ENCODE measurements at regions not wholly inside any gene's neighbourhood (a gene's known extent, or its start where the extent isn't known, plus 50 kb on each side); places are given as distances from the start of the nearest gene placed in this dataset.

DNA sequence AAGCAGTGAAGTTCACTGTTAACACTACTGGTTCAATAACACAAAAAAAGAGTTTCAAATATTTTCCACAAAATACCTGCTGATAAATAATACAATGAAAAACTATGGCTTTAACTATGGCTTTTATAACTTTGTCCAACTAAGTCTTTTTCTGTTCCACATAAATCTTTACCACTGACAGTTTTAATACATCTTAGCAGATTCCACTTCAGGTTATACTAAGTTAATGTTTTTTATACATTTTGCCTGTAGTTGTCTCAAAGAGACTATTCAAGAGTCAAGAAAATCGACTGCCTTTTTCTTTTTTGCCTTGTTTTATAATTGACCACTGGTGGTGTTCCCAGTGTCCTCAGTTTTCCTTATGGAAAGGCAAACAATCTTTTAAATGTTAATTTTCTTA is 379.7 kb upstream of the PMFBP1 start:
- Mint-ChIP-seq H3K4me3 (no peak overlapping the region), H3K27ac (no peak overlapping the region), H3K36me3 (peaks cover 9% of the 10 kb centered on the region), H3K27me3 (no peaks in the 10 kb centered on the region), H3K4me1 (no peaks in the 10 kb centered on the region), H3K9me3 (peaks cover 3% of the 10 kb centered on the region)
- no peak for ATAC-seq (ENCODE audit: low read depth)
- no peak for DNase-seq (ENCODE audit: low spot score in 2 of 2)

DNA sequence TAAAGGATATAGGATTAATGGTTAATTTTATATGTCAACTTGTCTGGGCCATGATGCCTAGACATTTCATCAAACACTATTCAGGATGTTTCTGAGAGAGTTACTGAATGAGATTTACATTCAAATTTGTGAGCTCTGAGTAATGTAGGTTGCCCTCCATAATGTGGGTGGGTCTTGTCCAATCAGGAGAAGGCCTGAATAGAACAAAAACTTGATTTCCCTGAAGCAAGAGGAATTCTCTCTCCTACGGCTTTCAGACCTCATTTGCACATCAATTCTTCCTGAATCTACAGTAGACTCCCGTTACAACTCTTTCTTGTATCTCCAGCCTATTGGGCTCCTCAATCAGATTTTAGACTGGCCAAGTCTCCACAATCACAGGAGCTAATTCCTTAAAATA is 377.9 kb upstream of the PMFBP1 start:
- no peak for ATAC-seq (ENCODE audit: low read depth)
- Mint-ChIP-seq H3K36me3 (peaks cover 11% of the 10 kb centered on the region), H3K4me1 (no peaks in the 10 kb centered on the region), H3K4me3 (no peak overlapping the region), H3K27me3 (no peaks in the 10 kb centered on the region), H3K9me3 (peaks cover 3% of the 10 kb centered on the region), H3K27ac (no peak overlapping the region)
- no peak for DNase-seq (ENCODE audit: low spot score in 2 of 2)

DNA sequence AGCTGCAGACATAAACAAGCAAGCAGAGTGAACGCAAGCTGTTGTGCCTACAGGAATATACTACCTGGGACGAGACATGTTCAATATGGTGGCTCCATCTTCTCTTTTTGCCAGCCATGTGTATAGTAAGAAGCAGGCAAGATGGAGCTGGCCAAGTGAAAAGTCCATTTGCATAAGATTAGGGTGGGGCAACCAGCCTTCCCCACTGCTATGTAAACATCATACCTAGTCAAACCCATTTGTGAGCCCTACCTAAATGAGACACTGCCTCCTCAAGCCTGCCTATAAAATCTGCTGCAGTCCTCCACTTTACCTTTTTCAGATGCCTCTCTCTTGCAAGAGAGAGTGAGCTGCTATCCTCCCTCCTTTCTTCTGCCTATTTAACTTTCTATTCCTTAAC is 370.1 kb upstream of the PMFBP1 start:
- no peak for DNase-seq (ENCODE audit: low spot score in 2 of 2)
- H3K27ac Mint-ChIP-seq: no peak overlapping the region
- no peaks in the 10 kb centered on the region for H3K27me3 Mint-ChIP-seq
- H3K4me3 Mint-ChIP-seq: no peak overlapping the region
- H3K36me3 Mint-ChIP-seq: peaks cover 5% of the 10 kb centered on the region
- no peaks in the 10 kb centered on the region for H3K9me3 Mint-ChIP-seq
- peaks cover 6% of the 10 kb centered on the region for H3K4me1 Mint-ChIP-seq
- no peak for ATAC-seq (ENCODE audit: low read depth)

DNA sequence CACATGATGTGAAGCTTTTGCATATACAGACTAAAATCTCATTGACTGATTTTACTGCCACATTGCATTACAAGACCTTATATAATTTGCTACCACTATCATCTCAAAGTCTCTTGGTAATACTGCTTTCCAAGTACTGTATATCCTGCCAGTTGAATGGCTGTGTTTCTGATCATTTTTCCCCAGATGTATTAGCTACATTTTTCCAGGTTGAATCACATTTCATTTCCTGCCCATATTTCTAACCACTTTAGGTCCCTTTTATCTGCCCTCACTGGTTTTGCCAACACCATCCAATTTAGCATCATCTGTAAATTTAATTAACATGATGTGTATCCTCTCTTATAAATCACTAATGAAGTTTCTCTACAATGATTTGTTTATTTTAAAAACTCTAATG is 365.7 kb upstream of the PMFBP1 start:
- no peaks in the 10 kb centered on the region for H3K27me3 Mint-ChIP-seq
- no peak for DNase-seq (ENCODE audit: low spot score in 2 of 2)
- no peak overlapping the region for H3K27ac Mint-ChIP-seq
- H3K4me1 Mint-ChIP-seq: peaks cover 6% of the 10 kb centered on the region
- no peak overlapping the region for H3K4me3 Mint-ChIP-seq
- ATAC-seq (ENCODE audit: low read depth): no peak
- peaks cover 2% of the 10 kb centered on the region for H3K36me3 Mint-ChIP-seq
- H3K9me3 Mint-ChIP-seq: no peaks in the 10 kb centered on the region

DNA sequence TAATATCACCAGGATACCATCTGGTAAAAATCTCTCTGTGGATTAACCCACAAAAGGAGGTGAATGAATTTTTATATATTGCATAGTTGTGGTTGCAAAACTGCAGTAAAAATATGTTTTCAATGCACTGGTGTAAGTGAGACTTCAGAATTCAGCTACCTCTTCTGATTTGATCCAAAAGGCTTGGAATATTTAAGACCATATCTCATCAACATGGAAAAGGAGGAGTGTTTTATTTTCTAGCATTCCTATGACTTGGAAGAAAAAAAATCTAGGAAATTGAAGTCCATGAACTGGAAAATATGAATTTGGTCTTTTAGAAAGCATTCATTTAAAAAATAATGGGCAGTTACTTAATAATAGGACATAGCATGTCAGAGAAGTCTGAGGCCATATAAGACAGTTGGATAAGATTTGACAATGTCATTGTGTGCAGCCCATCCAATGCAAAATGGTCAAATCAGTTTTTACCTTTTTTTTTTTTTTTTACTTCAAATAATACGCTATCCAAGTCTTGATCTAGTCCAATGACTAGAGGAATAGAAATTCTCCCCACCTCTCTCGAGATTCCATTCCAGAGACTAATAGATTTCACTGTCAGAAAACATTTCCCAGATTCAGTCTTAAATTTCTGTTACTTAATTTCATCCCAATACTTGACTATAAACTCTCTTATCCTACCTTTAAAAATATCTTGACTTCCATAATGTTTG is 364.9 kb upstream of the PMFBP1 start:
- H3K27ac Mint-ChIP-seq: no peak overlapping the region
- peaks cover 3% of the 10 kb centered on the region for H3K4me1 Mint-ChIP-seq
- no peaks in the 10 kb centered on the region for H3K27me3 Mint-ChIP-seq
- DNase-seq (ENCODE audit: low spot score in 2 of 2) (no peak), ATAC-seq (ENCODE audit: low read depth) (no peak)
- peaks cover 4% of the 10 kb centered on the region for H3K36me3 Mint-ChIP-seq
- H3K9me3 Mint-ChIP-seq: no peaks in the 10 kb centered on the region
- H3K4me3 Mint-ChIP-seq: no peak overlapping the region

DNA sequence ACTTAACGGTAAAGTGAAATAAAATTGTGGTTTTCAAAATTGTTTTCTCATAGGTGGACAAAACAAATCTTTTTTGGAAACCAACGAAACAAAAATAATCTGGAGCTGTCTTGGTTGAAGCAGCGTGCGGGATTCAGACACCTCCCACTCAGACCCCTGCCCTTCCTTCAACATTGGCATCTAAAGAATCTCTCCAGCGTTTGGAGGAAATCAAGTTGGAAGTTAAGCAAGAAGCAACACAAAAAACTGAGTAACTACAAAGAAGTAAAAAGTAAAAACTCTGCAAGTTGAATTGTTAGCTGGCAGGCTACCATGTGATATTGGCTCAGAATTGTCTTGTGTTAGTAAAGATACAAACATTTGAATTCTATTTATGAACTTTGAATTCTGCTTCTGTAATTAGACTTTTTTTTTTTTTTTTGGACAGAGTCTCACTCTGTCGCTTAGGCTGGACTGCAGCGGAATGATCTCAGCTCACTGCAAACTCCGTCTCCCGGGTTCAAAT is 361.0 kb upstream of the PMFBP1 start:
- Mint-ChIP-seq H3K36me3 (peaks cover 11% of the 10 kb centered on the region), H3K27ac (no peak overlapping the region), H3K27me3 (no peaks in the 10 kb centered on the region), H3K4me1 (no peaks in the 10 kb centered on the region), H3K9me3 (peaks cover 2% of the 10 kb centered on the region), H3K4me3 (no peak overlapping the region)
- DNase-seq (ENCODE audit: low spot score in 2 of 2): no peak
- no peak for ATAC-seq (ENCODE audit: low read depth)

DNA sequence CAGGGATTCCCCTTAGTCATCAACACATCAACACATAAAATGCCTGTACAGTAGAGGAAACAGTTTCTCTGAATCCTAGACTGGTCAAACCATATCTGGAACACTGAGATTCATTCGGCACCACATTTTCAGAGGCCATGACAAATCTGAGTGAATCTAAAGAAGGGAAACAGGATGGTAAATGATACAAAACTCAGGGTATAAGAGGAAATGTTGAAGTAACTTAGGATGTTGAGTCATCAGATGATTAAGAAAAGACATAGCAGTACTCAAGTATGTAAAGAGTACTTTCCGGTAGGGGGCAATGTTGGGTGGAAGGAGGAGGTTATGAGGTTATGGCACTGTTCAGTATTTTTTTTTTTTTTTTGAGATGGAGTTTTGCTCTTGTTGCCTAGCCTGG is 358.5 kb upstream of the PMFBP1 start:
- Mint-ChIP-seq H3K9me3 (peaks cover 2% of the 10 kb centered on the region), H3K27ac (no peak overlapping the region), H3K27me3 (no peaks in the 10 kb centered on the region), H3K36me3 (peaks cover 11% of the 10 kb centered on the region), H3K4me3 (no peak overlapping the region), H3K4me1 (no peaks in the 10 kb centered on the region)
- ATAC-seq (ENCODE audit: low read depth) (no peak), DNase-seq (ENCODE audit: low spot score in 2 of 2) (no peak)

DNA sequence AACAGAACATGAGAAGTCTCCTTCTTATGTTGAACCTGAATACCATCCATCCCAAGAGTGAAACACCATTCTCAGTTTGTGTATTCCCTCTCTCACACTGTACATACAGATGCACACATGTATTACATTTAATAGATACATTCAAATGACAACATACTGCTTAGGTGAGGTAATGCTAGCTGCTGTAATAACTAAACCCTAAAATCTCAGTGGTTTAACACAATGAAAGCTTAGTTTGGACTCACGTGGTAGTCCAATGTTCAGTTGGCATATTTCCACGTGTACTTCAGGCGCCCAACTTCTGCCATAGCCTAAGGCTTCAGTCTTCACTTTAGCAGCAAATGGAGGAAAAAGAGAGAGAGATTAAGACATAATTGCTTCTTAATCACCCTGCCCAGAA is 351.1 kb upstream of the PMFBP1 start:
- ATAC-seq (ENCODE audit: low read depth): no peak
- peaks cover 12% of the 10 kb centered on the region for H3K9me3 Mint-ChIP-seq
- H3K27me3 Mint-ChIP-seq: no peaks in the 10 kb centered on the region
- H3K27ac Mint-ChIP-seq: no peak overlapping the region
- no peaks in the 10 kb centered on the region for H3K4me1 Mint-ChIP-seq
- H3K4me3 Mint-ChIP-seq: no peak overlapping the region
- no peak for DNase-seq (ENCODE audit: low spot score in 2 of 2)
- peaks cover 10% of the 10 kb centered on the region for H3K36me3 Mint-ChIP-seq

DNA sequence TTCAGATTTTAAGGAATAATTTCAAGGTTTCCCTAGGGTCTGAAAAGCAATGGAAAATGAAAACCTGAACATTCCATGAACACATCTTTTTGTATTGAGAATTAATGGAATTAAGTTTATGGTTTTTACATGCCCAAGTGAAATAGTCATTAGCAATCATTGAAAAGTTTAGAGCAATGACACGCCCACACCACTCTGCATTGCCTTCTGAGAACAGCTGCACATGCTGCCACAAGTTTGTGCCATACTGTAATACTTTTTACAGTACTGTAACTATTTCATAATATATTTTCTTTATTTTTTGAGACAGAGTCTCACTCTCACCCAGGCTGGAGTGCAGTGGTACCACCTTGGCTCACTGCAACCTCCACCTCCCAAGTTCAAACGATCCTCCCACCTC is 345.2 kb upstream of the PMFBP1 start:
- no peaks in the 10 kb centered on the region for H3K4me1 Mint-ChIP-seq
- no peak overlapping the region for H3K4me3 Mint-ChIP-seq
- H3K27ac Mint-ChIP-seq: no peak overlapping the region
- peaks cover 6% of the 10 kb centered on the region for H3K36me3 Mint-ChIP-seq
- no peak for ATAC-seq (ENCODE audit: low read depth)
- peaks cover 5% of the 10 kb centered on the region for H3K9me3 Mint-ChIP-seq
- no peaks in the 10 kb centered on the region for H3K27me3 Mint-ChIP-seq
- no peak for DNase-seq (ENCODE audit: low spot score in 2 of 2)

DNA sequence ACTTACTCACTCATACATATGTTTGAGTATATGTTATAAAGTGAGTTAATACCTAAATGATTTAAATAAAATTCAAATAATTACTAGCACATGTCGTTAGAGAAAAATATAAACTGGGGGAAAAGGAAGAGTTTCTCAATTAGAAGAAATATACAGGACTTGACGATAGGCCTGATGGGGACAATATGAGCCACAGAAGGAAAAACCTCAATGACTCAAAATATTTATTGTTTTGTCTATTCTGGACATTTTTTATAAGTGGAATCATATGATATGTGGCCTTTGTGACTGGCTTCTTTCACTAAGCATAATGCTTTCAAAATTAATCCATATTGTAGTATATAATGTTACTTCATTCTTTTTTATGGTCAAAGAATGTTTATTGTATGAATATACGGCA is 339.2 kb upstream of the PMFBP1 start:
- no peaks in the 10 kb centered on the region for H3K9me3 Mint-ChIP-seq
- H3K4me3 Mint-ChIP-seq: no peak overlapping the region
- H3K27ac Mint-ChIP-seq: no peak overlapping the region
- no peaks in the 10 kb centered on the region for H3K36me3 Mint-ChIP-seq
- ATAC-seq (ENCODE audit: low read depth): no peak
- H3K27me3 Mint-ChIP-seq: no peaks in the 10 kb centered on the region
- no peak for DNase-seq (ENCODE audit: low spot score in 2 of 2)
- no peaks in the 10 kb centered on the region for H3K4me1 Mint-ChIP-seq

DNA sequence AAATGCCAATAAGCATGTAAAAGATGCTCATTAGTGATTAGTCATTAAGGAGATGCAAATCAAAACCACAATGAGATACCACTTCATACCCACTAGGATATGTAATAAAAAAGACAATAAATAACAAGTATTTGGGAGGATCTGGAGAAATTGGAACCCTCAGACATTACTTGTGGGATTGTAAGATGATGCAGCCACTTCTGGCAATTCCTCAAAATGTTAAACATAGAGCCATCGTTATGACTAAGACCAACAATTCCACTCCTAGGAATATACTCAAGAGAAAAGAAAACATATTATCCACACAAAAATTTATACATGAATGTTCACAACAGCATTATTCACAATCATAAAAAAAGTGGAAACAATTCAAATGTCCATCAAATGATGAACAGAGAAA is 336.2 kb upstream of the PMFBP1 start:
- Mint-ChIP-seq H3K27me3 (no peaks in the 10 kb centered on the region), H3K36me3 (no peaks in the 10 kb centered on the region), H3K4me3 (no peak overlapping the region), H3K4me1 (no peaks in the 10 kb centered on the region), H3K9me3 (no peaks in the 10 kb centered on the region), H3K27ac (no peak overlapping the region)
- ATAC-seq (ENCODE audit: low read depth) (no peak), DNase-seq (ENCODE audit: low spot score in 2 of 2) (no peak)

DNA sequence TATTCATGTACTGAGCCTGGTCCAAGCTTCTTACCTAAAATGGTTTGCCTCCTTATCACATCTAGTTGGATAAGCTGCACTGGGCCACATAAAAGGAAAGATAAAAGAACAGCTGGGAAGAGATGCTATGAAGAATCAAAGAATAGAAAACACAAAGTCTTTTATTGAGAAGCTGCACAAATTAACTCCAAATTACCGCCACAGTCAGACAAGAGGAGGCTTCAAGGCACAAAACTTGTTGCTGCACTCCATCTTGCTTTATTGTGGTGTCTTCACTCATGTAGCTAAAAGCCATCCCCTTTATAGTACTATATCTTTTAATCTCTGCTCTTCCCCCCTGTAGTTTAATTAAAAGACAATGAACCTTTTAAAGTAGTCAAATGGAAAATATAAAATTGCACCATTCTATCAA is 330.6 kb upstream of the PMFBP1 start:
- H3K27ac Mint-ChIP-seq: no peak overlapping the region
- no peak for ATAC-seq (ENCODE audit: low read depth)
- DNase-seq (ENCODE audit: low spot score in 2 of 2): no peak

DNA sequence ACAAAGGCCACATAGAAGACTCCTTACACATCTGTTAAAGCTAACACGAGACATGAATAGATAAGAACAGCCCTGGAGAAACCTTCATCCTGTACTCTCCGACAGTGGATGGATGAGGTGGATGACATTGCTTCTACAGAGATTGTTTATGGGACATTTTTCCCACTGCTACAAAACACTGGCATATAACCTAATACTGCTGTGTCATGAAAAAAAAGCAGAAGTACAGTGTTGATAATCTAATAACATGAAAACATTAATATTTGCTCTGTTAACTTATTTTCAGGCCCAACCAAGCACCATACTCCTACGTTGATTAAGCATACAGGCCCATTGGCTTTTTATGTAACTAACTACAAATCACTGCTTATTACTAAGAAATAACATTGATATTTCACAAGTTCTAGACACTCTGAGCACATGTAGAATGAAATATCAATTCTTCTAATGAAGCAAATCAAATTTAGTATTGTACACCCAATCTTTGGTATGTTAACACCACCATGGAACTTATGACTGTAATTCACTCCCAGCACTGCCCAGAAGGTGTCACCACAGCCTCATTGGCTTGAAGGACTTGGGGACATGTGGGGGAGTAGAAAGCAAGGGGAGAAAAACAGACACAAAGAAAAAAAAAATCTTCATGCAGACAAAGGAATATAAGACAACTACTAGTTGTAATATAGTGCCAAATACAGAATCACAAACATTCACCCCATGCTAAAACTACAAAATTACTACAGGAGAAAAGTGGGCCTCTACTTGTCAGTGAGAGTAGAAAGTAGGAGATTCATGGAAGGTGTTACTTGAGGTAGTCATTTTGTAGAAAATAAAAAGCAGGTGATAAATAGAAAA is 330.0 kb upstream of the PMFBP1 start:
- Mint-ChIP-seq H3K9me3 (no peaks in the 10 kb centered on the region), H3K4me1 (peaks cover 3% of the 10 kb centered on the region), H3K27ac (no peak overlapping the region), H3K4me3 (no peak overlapping the region), H3K27me3 (no peaks in the 10 kb centered on the region), H3K36me3 (no peaks in the 10 kb centered on the region)
- ATAC-seq (ENCODE audit: low read depth) (peak; percentile 43), DNase-seq (ENCODE audit: low spot score in 2 of 2) (peak; percentile 28 to 43)

More for the DNA sequence above, 330.6 kb upstream of the PMFBP1 start:
- Mint-ChIP-seq H3K4me3 (no peak overlapping the region), H3K9me3 (no peaks in the 10 kb centered on the region), H3K4me1 (peaks cover 3% of the 10 kb centered on the region), H3K27me3 (no peaks in the 10 kb centered on the region), H3K36me3 (no peaks in the 10 kb centered on the region)

DNA sequence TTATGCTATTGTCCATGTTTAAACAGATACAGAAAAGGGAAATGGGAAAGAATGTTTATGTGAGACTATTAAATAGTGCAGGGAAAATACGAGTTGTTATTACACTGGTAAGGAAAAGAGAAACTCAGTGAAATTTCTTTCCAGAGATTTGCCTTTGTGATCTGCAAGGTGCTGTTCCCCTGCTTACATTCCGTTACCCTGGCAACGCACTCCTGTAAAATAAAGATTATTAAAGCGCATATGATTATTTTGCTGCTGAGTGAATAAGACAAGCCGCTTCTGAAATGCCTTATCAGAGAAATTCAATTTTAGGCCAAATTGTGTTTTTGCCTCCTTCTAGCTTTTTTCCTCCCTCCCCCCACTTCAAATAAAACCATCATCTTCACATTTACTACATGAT is 328.6 kb upstream of the PMFBP1 start:
- H3K4me3 Mint-ChIP-seq: no peak overlapping the region
- H3K27ac Mint-ChIP-seq: no peak overlapping the region
- DNase-seq (ENCODE audit: low spot score in 2 of 2): no peak
- no peaks in the 10 kb centered on the region for H3K9me3 Mint-ChIP-seq
- H3K4me1 Mint-ChIP-seq: peaks cover 3% of the 10 kb centered on the region
- H3K27me3 Mint-ChIP-seq: no peaks in the 10 kb centered on the region
- no peaks in the 10 kb centered on the region for H3K36me3 Mint-ChIP-seq
- no peak for ATAC-seq (ENCODE audit: low read depth)

Data from memory B cell (primary cell).